HG03432 (cell line): ENCODE measurements at regions not wholly inside any gene's neighbourhood (a gene's known extent, or its start where the extent isn't known, plus 50 kb on each side); places are given as distances from the start of the nearest gene placed in this dataset.
A peak's percentile ranks its signal among the peaks of the same experiment; 100 is the strongest.
"Not testable (repeated sequence)": the region's sequence is repeated elsewhere in the genome, so short reads cannot be mapped to it uniquely, and the experiment has no call there.

ENCODE experiments used
- ATAC-seq: cut with Tn5 transposase; IDR thresholded peaks from one replicate; pipeline ENCODE4 v1.9.1; 2021; ENCODE audit warnings: mild to moderate bottlenecking, moderate library complexity; ENCODE audit not compliant: unreplicated experiment

DNA sequence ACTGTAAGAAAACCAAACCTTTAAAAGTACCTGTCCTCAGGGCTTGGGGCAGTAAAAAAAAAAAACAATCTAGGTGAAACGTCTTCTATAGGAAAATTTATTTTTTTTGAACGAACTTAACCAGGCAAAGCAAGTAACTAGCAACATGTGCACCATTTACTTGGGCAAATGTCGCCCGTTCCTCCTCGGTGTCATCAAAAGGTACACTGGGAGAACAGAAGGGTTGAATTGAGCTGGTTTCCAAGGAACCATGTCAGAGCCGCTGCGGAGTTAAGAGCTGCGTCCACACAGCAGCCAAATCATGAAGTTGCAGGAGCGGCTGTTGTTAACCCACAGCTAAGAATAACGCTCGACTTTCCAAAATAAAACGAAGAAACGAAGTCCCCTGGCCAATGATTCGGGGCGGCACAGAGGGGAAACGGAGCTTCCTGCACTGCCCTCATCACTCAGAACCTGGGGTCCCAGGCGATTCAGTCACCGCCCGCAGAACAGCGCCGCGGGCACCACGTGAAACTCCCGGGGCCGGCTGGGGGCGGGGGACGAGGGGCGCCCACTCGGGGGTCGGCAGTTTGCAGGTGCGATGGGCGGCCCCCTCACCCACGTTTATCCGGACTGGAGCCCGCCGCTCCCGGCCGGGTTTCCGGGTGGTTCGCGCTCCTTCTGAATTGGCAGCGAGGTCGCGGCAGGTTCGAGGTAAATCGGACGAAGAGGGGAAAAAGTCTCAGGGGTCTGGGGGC lies 53.6 kb upstream of the PLGLB1 start:
- ATAC-seq, result peak; percentile 16

GRCh38 chr2:87075791-87076252 lies 54.2 kb upstream of the PLGLB1 start:
- ATAC-seq, result peak; percentile 32

- peak; percentile 90 for ATAC-seq
These were observed 54.8 kb upstream of the PLGLB1 start for GRCh38 chr2:87076253-87077123.

- peak; percentile 18 for ATAC-seq
These were observed 55.4 kb upstream of the PLGLB1 start for GRCh38 chr2:87077124-87077446.

DNA sequence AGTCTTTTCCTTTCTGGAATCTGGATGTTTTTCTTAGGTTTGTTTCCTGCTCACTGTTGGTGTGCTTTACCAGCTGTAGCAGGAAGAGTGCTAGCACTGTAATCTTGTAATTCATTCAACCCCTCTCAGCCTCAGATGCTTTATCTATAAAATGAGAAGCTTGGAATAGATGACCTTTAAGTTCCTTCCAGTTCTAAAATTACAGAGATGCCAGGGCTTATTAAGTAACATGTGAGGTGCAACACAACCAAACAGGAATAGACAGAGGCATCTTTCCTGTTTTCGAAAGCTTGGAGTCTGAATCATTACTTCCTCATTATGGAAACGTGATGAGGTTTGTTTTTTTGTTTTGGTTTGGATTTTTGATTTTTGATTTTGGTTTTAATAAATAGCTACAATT lies 60.1 kb upstream of the PLGLB1 start:
- ATAC-seq, result not testable (repeated sequence)

DNA sequence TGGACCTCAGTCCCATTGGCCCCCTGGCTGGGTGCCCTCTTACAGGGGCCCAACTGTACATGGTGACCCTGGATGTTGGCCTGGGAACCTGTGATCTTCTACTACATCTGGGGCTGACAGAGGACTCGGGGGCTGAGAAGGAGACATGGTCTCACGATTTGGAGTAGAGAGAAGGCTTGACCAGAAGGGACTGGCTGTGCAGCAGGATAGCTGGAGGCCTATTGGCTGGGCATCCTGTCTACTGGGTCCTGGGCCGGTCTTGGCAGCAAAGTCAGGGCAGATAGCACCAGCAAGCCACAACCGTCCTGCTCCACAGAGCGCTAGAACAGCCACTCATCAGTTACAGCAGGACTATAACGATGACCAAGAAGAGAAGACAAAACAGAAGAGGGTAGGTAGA lies 66.4 kb upstream of the PLGLB1 start:
- not testable (repeated sequence) for ATAC-seq

DNA sequence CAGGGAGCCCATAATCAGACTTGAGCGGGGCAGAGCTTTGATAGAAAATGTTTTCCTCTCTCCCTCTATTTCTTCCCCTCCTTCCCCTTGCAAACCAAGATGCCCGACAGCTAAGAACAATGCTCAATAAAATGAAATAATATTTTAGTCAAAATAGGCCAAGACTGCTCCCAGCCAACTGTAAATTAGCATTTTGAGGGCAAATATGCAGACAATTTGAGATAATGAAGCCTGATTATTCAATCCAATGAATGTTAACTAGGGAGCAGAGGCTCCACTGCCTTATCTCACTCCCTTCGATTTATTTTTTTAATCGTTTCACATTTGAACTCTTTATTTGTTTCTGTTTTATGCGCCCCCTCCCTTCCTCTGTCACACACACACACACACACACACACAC lies 67.8 kb upstream of the PLGLB1 start:
- not testable (repeated sequence) for ATAC-seq

- not testable (repeated sequence) for ATAC-seq
These were observed 71.6 kb upstream of the PLGLB1 start for GRCh38 chr2:87093252-87093651.

DNA sequence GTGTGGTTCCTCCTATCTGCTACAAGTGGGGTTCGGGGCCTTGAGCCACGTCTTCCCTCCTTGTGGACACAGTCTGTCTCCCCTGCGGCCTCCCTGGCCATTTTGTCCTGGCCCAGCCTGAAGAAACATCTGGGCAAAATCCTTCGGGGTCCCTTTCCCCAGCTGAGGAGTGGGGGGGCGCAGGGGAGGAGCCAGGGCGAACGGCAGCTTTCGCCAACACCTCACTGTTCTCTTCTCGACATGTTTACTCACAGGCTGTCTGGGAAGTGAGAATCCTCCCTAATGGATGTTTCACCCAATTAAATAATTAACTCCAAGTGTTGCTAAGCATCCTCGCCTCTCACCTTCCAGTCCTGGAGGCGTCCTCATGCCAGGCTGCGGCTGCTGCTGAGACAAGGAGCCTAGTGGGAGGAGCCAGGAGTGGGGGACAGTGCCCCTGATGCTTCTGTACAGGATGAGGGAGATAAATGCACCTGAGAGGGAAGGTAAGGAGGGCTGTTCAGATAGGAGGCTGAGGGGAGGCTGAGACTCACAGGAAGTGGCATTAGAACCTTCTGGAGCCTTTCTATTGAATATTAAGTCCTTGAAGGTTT lies 72.4 kb upstream of the PLGLB1 start:
- ATAC-seq, result not testable (repeated sequence)

DNA sequence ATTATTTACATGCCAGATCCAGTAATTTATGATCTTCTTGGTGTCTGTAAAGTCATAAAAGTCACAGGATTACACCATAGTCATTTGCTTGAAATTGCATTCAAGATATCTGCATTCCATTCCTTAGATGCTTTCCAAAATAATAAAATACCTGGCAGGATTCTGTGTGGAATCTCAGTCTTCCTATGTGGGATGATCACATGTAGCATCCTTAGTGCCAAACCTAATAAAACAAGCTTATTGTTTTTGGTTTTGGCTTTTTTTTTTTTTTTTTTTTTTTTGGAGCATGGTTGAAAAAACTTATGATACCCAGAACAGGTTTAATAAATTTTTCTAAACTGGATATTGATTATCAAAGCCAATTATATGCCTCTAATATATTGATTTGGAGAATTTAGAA lies 74.2 kb upstream of the PLGLB1 start:
- ATAC-seq, result not testable (repeated sequence)

- not testable (repeated sequence) for ATAC-seq
These were observed 107.3 kb upstream of the PLGLB1 start for GRCh38 chr2:87128761-87129553.

GRCh38 chr2:87132577-87132976 lies 110.9 kb upstream of the PLGLB1 start:
- ATAC-seq, result not testable (repeated sequence)

DNA sequence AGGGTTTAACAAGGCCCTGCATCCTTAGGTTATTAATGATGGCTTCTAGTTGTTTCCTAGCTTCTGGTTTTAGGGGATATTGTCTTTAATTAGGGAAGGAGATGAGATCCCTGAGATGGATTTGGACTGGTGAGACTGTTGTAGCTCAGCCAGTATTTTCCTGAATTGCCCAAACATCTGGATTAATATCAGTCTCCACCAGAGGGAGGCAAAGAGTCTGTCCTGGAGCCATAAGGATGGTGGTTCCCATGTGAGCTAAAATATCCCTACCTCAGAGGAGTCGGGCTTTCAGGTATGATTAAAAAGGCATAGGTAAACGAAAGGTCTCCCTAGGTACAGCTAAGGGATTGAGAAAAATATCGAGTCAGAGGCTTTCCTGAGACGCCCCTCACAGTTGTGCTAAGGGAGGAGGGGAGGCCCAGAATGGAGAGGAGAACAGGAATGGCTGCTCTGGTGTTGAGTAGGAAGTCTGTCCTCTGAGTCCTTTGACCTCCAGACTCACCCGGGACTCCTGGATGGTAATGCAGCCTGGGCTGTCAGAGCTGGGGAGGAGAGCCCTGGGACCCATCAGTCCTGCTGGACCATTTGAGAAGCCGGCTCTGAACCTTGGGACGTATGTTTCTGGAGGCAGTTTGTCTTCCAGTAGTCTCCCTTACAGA lies 130.3 kb upstream of the PLGLB1 start:
- not testable (repeated sequence) for ATAC-seq

- not testable (repeated sequence) for ATAC-seq
These were observed 152.8 kb upstream of the PLGLB1 start for GRCh38 chr2:87174454-87174853.

- ATAC-seq, result not testable (repeated sequence)
These were observed 161.7 kb upstream of the PLGLB1 start for GRCh38 chr2:87183373-87183772.

DNA sequence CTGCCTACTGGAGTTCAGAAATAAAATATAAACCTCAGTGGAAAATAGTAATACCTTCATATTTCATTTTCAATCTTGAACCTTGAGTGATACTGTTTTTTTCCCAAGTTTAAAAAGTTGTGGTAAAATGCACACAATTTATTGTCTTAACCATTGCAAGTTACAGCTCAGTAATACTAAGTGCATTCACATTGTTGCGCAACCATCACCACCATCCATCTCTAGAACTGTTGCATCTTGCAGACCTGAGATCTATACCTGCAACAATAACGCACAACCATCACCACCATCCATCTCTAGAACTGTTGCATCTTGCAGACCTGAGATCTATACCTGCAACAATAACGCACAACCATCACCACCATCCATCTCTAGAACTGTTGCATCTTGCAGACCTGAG lies 162.6 kb upstream of the PLGLB1 start:
- not testable (repeated sequence) for ATAC-seq

- ATAC-seq, result not testable (repeated sequence)
These were observed 167.6 kb upstream of the PLGLB1 start for GRCh38 chr2:87189214-87189613.

DNA sequence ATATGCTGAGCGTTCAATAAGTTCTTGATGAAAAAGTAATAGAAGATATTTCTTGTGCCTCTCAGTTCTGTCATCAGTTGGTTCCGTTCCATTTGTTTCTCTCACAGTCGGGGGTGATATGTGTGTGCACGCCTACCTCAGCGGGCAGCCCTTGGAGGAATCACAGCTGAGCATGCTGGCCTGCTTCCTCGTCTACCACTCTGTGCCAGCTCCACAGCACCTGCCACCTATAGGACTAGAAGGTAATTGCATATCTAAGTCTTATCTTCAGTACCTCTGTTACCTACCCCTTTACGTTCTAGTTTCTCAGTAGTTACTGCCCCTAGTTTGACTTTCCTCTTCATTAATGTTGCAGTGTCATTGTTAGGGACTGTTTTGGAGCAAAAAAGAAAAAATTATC lies 171.7 kb upstream of the PLGLB1 start:
- ATAC-seq, result not testable (repeated sequence)

GRCh38 chr2:87194254-87194999 lies 172.8 kb upstream of the PLGLB1 start:
- ATAC-seq, result not testable (repeated sequence)
